IMR-90 (cell line): ENCODE measurements at regions not wholly inside any gene's neighbourhood (a gene's known extent, or its start where the extent isn't known, plus 50 kb on each side); places are given as distances from the start of the nearest gene placed in this dataset.

ENCODE experiments used
- ATAC-seq: fragments of 200-7000 bp; cut with Tn5 transposase; 2 replicates; pipeline ENCODE4 v1.9.1; 2020; ENCODE audit warnings: low read depth, mild to moderate bottlenecking, moderate library complexity
- BruUV-seq: library from RNA; stranded (reverse); fragments of 400-500 nt; replicated peaks from 2 replicates; lab custom pipeline; 2021; lab: Mats Ljungman, UMichigan
- CTCF ChIA-PET: fragments of 300-600 bp; formaldehyde crosslinking; extraction: SDS; loops from one replicate; lab custom pipeline; 2021; ENCODE audit warnings: antibody characterized with exemption; lab: Yijun Ruan, JAX
- POLR2A ChIA-PET: fragments of 300-600 bp; sonication (Branson Sonifier 250); formaldehyde crosslinking; loops from one replicate; lab custom pipeline; 2022; ENCODE audit warnings: antibody characterized with exemption; ENCODE audit not compliant: unreplicated experiment; lab: Charles Lee
- DNase-seq: peaks from one replicate; pipeline ENCODE4 v3.0.0; 2013
- H2AFZ ChIP-seq: replicated peaks from 2 replicates; pipeline ENCODE3; 2013; ENCODE audit warnings: low read length, mild to moderate bottlenecking; ENCODE audit not compliant: poor library complexity
- H2AK5ac ChIP-seq: 2 replicates; pipeline ENCODE4 v1.6.1; 2013; ENCODE audit warnings: low read depth, low read length, inconsistent platforms
- H2AK9ac ChIP-seq: replicated peaks from 2 replicates; pipeline ENCODE3; 2013; ENCODE audit warnings: mild to moderate bottlenecking, low read depth, low read length, moderate library complexity; ENCODE audit not compliant: poor library complexity
- H2BK120ac ChIP-seq: 2 replicates; pipeline ENCODE4 v1.6.1; 2013; ENCODE audit warnings: low read depth, low read length, inconsistent platforms
- H2BK15ac ChIP-seq: 3 replicates; pipeline ENCODE4 v1.6.1; 2013; ENCODE audit warnings: low read depth, low read length, inconsistent platforms
- H2BK20ac ChIP-seq: 2 replicates; pipeline ENCODE4 v1.6.1; 2013; ENCODE audit warnings: low read depth, mild to moderate bottlenecking, inconsistent platforms, low read length, moderate library complexity
- H2BK5ac ChIP-seq: 2 replicates; pipeline ENCODE4 v1.6.1; 2013; ENCODE audit warnings: mild to moderate bottlenecking, low read depth, low read length, inconsistent platforms; ENCODE audit not compliant: poor library complexity, severe bottlenecking
- H3K14ac ChIP-seq: replicated peaks from 2 replicates; pipeline ENCODE4 v1.6.1; 2013; ENCODE audit warnings: low read depth, low read length, inconsistent platforms
- H3K18ac ChIP-seq: 2 replicates; pipeline ENCODE4 v1.6.1; 2013; ENCODE audit warnings: low read depth, low read length, control low read depth
- H3K23ac ChIP-seq: 2 replicates; pipeline ENCODE4 v1.6.1; 2013; ENCODE audit warnings: low read depth, low read length, inconsistent platforms
- H3K27ac ChIP-seq: 2 replicates; pipeline ENCODE4 v1.5.1; 2013; ENCODE audit warnings: mild to moderate bottlenecking, control low read depth, low read length; ENCODE audit not compliant: insufficient read depth
- H3K27me3 ChIP-seq: 2 replicates; pipeline ENCODE4 v1.6.1; 2013; ENCODE audit warnings: low read length; ENCODE audit not compliant: control insufficient read depth, insufficient read depth
- H3K36me3 ChIP-seq: 2 replicates; pipeline ENCODE4 v1.6.1; 2013; ENCODE audit warnings: low read length, mixed read lengths; ENCODE audit not compliant: control insufficient read depth, insufficient read depth
- H3K4ac ChIP-seq: 2 replicates; pipeline ENCODE4 v1.6.1; 2013; ENCODE audit warnings: low read depth, low read length, inconsistent platforms
- H3K4me1 ChIP-seq: 2 replicates; pipeline ENCODE4 v1.6.1; 2013; ENCODE audit warnings: low read length, mixed read lengths; ENCODE audit not compliant: control insufficient read depth, insufficient read depth
- H3K4me2 ChIP-seq: 2 replicates; pipeline ENCODE4 v1.6.1; 2013; ENCODE audit warnings: low read depth, mild to moderate bottlenecking, control low read depth, low read length, moderate library complexity
- H3K4me3 ChIP-seq: 2 replicates; pipeline ENCODE4 v1.5.1; 2013; ENCODE audit warnings: low read depth, mild to moderate bottlenecking, control low read depth, low read length, moderate library complexity; ENCODE audit not compliant: insufficient read depth
- H3K56ac ChIP-seq: 2 replicates; pipeline ENCODE4 v1.6.1; 2013; ENCODE audit warnings: low read length, inconsistent platforms; ENCODE audit not compliant: insufficient read depth; ENCODE audit errors: extremely low read depth
- H3K79me1 ChIP-seq, 2 experiments: 2 replicates each; pipeline ENCODE4 v1.6.1; 2013; ENCODE audit warnings: low read length in 2 of 2, inconsistent platforms in 1 of 2, low read depth in 1 of 2
- H3K9ac ChIP-seq: 2 replicates; pipeline ENCODE4 v1.6.1; 2013; ENCODE audit warnings: low read depth, low read length, control low read depth
- H3K9me1 ChIP-seq: 2 replicates; pipeline ENCODE4 v1.6.1; 2013; ENCODE audit warnings: low read length, inconsistent platforms; ENCODE audit not compliant: insufficient read depth
- H3K9me3 ChIP-seq: 2 replicates; pipeline ENCODE4 v1.6.1; 2013; ENCODE audit warnings: low read length; ENCODE audit not compliant: control insufficient read depth, insufficient read depth
- H4K20me1 ChIP-seq: 2 replicates; pipeline ENCODE4 v1.6.1; 2013; ENCODE audit warnings: low read length, inconsistent platforms; ENCODE audit not compliant: insufficient read depth
- H4K5ac ChIP-seq: 2 replicates; pipeline ENCODE4 v1.6.1; 2013; ENCODE audit warnings: mild to moderate bottlenecking, low read depth, low read length, control low read depth
- H4K8ac ChIP-seq, 2 experiments: 2 replicates each; pipeline ENCODE4 v1.6.1; 2013; ENCODE audit warnings: low read depth in 2 of 2, low read length in 2 of 2, control low read depth in 1 of 2, inconsistent platforms in 1 of 2
- H4K91ac ChIP-seq: 2 replicates; pipeline ENCODE4 v1.6.1; 2013; ENCODE audit warnings: low read depth, low read length, inconsistent platforms; ENCODE audit not compliant: insufficient read depth
- CHD1 ChIP-seq: IDR thresholded peaks from 2 replicates; pipeline ENCODE4 v1.6.1; 2012; ENCODE audit warnings: low read depth, low read length, improper control_type of control experiment
- POLR2A ChIP-seq: IDR thresholded peaks from 2 replicates; pipeline ENCODE4 v1.6.1; 2012; ENCODE audit warnings: mild to moderate bottlenecking, low read depth, low read length
- RCOR1 ChIP-seq: IDR thresholded peaks from 2 replicates; pipeline ENCODE4 v1.6.1; 2012; ENCODE audit warnings: mild to moderate bottlenecking, low read length, improper control_type of control experiment; ENCODE audit not compliant: insufficient replicate concordance
- SMC3 ChIP-seq: fragments of 150-350 bp; IDR thresholded peaks from 2 replicates; pipeline ENCODE4 v1.6.1; 2016; ENCODE audit warnings: low read depth, mild to moderate bottlenecking, antibody characterized with exemption, low read length, moderate library complexity
- WGBS, 2 experiments: methylation state at CpG; one replicate each; pipeline versions ENCODE4 v1.1.5 to v1.1.7; 2013; ENCODE audit warnings: missing lambda C conversion rate in 2 of 2; ENCODE audit not compliant: insufficient read length in 1 of 2; ENCODE audit errors: extremely low coverage in 2 of 2; 5-methylcytosine and 5-hydroxymethylcytosine counted together
- dilution Hi-C: fragments of 300-500 bp; cut with HindIII; formaldehyde crosslinking; loops from one replicate; pipeline ENCODE4 v1.14.3; 2018; ENCODE audit warnings: low sequenced_read_pairs; ENCODE audit not compliant: unreplicated experiment
- in situ Hi-C: fragments of 300-500 bp; cut with MboI; formaldehyde crosslinking; loops from 3 replicates; pipeline ENCODE4 v1.14.3; 2019; ENCODE audit warnings: low sequenced_read_pairs, inconsistent platforms, mixed read lengths
- intact Hi-C: fragments of 100-400 bp; cut with micrococcal nuclease; formaldehyde crosslinking; loops from 2 replicates; pipeline ENCODE4 v1.10.0; 2022
- TF ChIP-seq, protein P1 (sequence below): fragments of 150-350 bp; IDR thresholded peaks from 2 replicates; pipeline ENCODE4 v1.6.1; 2016; ENCODE audit warnings: low read depth, mild to moderate bottlenecking, low read length, moderate library complexity, borderline replicate concordance
- TF ChIP-seq, protein P2 (sequence below): fragments of 150-350 bp; IDR thresholded peaks from 2 replicates; pipeline ENCODE4 v1.6.1; 2017; ENCODE audit warnings: mild to moderate bottlenecking, antibody characterized with exemption, low read length, low read depth

- Histone ChIP-seq H3K4me1 (no peaks in the 10 kb centered on the region), H3K9me1 (no peaks in the 10 kb centered on the region), H4K5ac (no peak overlapping the region), H3K14ac (no peak overlapping the region), H3K36me3 (no peaks in the 10 kb centered on the region), H2BK120ac (no peak overlapping the region), H2AFZ (peak overlapping the region; percentile 32), H2BK5ac (no peak overlapping the region), H3K79me1 (no peaks in the 10 kb centered on the region), H3K18ac (no peak overlapping the region), H3K4ac (no peak overlapping the region), H3K23ac (no peak overlapping the region), H4K8ac (no peak overlapping the region), H3K9ac (no peak overlapping the region), H2BK20ac (no peak overlapping the region), H3K56ac (no peak overlapping the region), H2BK15ac (no peak overlapping the region), H3K4me2 (no peak overlapping the region), H3K27me3 (no peaks in the 10 kb centered on the region), H4K91ac (no peak overlapping the region), H3K4me3 (no peak overlapping the region), H3K27ac (no peak overlapping the region), H2AK9ac (no peak overlapping the region), H2AK5ac (no peak overlapping the region), H4K20me1 (no peaks in the 10 kb centered on the region), H3K9me3 (0 out of 2 replicates have a peak, but pooled peaks cover 2% of the 10 kb centered on the region)
- TF ChIP-seq CHD1 (no peak), SMC3 (no peak), RCOR1 (no peak), POLR2A (no peak)
- TF ChIP-seq, protein P1, sequence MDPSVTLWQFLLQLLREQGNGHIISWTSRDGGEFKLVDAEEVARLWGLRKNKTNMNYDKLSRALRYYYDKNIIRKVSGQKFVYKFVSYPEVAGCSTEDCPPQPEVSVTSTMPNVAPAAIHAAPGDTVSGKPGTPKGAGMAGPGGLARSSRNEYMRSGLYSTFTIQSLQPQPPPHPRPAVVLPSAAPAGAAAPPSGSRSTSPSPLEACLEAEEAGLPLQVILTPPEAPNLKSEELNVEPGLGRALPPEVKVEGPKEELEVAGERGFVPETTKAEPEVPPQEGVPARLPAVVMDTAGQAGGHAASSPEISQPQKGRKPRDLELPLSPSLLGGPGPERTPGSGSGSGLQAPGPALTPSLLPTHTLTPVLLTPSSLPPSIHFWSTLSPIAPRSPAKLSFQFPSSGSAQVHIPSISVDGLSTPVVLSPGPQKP, result no peak
- TF ChIP-seq, protein P2, sequence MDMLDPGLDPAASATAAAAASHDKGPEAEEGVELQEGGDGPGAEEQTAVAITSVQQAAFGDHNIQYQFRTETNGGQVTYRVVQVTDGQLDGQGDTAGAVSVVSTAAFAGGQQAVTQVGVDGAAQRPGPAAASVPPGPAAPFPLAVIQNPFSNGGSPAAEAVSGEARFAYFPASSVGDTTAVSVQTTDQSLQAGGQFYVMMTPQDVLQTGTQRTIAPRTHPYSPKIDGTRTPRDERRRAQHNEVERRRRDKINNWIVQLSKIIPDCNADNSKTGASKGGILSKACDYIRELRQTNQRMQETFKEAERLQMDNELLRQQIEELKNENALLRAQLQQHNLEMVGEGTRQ, result no peak
- BruUV-seq, result no TSS peak
- ATAC-seq (no peak), DNase-seq (no peak)
- POLR2A ChIA-PET, result no interaction called here
- in situ Hi-C loops, result loop anchor here (5.0 kb wide), 2 partner anchors 971 to 1136 kb away; no protein-coding TSS in a partner anchor
- dilution Hi-C loops, result no loop called here
- intact Hi-C loops, result loop anchor here (10.0 kb wide), 1 partner anchor 1404 kb away; no protein-coding TSS in a partner anchor
- 81% methylated on average over 4 of the region's 9 CpGs; no CpG with 5 or more reads in 1 of the 2 experiments for WGBS, 2 experiments
- CTCF ChIA-PET, result no interaction called here
Measured at GRCh38 chr13:111470933-111471332, 150.5 kb downstream of the TEX29 start.
